HEK293 (cell line): ENCODE measurements at regions not wholly inside any gene's neighbourhood (a gene's known extent, or its start where the extent isn't known, plus 50 kb on each side); places are given as distances from the start of the nearest gene placed in this dataset.

Source experiments
- CTCF ChIP-seq: fragments of 450-650 bp; formaldehyde crosslinking; IDR thresholded peaks from 2 replicates; pipeline ENCODE4 v1.5.1; 2016; ENCODE audit warnings: missing biosample characterization, missing genetic modification characterization
- HOXA7 ChIP-seq: sonication (generic); formaldehyde crosslinking; IDR thresholded peaks from 2 replicates; pipeline ENCODE4 v1.8.1; 2022; ENCODE audit warnings: missing genetic modification reagents, borderline replicate concordance
- MEIS1 ChIP-seq: sonication (generic); formaldehyde crosslinking; IDR thresholded peaks from 2 replicates; pipeline ENCODE4 v1.8.1; 2022; ENCODE audit warnings: missing genetic modification reagents, mild to moderate bottlenecking, borderline replicate concordance
- TRIM28 ChIP-seq: IDR thresholded peaks from 2 replicates; pipeline ENCODE4 v1.6.1; 2011; ENCODE audit warnings: low read length, control low read depth, borderline replicate concordance
- ZNF121 ChIP-seq: fragments of 450-650 bp; formaldehyde crosslinking; IDR thresholded peaks from 2 replicates; pipeline ENCODE4 v1.5.1; 2016; ENCODE audit warnings: missing biosample characterization, missing genetic modification characterization
- ZNF311 ChIP-seq: fragments of 450-650 bp; formaldehyde crosslinking; IDR thresholded peaks from 2 replicates; pipeline ENCODE4 v1.5.1; 2017; ENCODE audit warnings: missing biosample characterization, missing genetic modification characterization, borderline replicate concordance
- ZNF362 ChIP-seq: fragments of 450-650 bp; formaldehyde crosslinking; IDR thresholded peaks from 2 replicates; pipeline ENCODE4 v1.5.1; 2016; ENCODE audit warnings: missing biosample characterization, missing genetic modification characterization
- ZNF404 ChIP-seq: fragments of 450-650 bp; formaldehyde crosslinking; IDR thresholded peaks from 2 replicates; pipeline ENCODE4 v1.5.1; 2017; ENCODE audit warnings: missing biosample characterization, missing genetic modification characterization
- ZNF596 ChIP-seq: fragments of 450-650 bp; IDR thresholded peaks from 2 replicates; pipeline ENCODE4 v1.5.0; 2018; ENCODE audit warnings: missing biosample characterization, mild to moderate bottlenecking, missing genetic modification characterization, moderate library complexity
- ZNF76 ChIP-seq: fragments of 450-650 bp; formaldehyde crosslinking; IDR thresholded peaks from 2 replicates; pipeline ENCODE4; 2016; ENCODE audit warnings: low read depth, missing biosample characterization, missing genetic modification characterization, borderline replicate concordance
- TF ChIP-seq, protein P1 (sequence below): fragments of 450-650 bp; formaldehyde crosslinking; IDR thresholded peaks from 2 replicates; pipeline ENCODE4 v1.5.1; 2016; ENCODE audit warnings: missing biosample characterization, missing genetic modification characterization
- TF ChIP-seq, protein P2 (sequence below): fragments of 450-650 bp; formaldehyde crosslinking; IDR thresholded peaks from 2 replicates; pipeline ENCODE4 v1.5.1; 2016; ENCODE audit warnings: missing biosample characterization, missing genetic modification characterization
- TF ChIP-seq, protein P3 (sequence below): fragments of 450-650 bp; formaldehyde crosslinking; IDR thresholded peaks from 2 replicates; pipeline ENCODE4 v1.5.1; 2016; ENCODE audit warnings: missing biosample characterization, missing genetic modification characterization, low read depth

GRCh38 chr7:41608447-41608846 lies 94.4 kb downstream of the INHBA start:
- TF ChIP-seq, protein P1, sequence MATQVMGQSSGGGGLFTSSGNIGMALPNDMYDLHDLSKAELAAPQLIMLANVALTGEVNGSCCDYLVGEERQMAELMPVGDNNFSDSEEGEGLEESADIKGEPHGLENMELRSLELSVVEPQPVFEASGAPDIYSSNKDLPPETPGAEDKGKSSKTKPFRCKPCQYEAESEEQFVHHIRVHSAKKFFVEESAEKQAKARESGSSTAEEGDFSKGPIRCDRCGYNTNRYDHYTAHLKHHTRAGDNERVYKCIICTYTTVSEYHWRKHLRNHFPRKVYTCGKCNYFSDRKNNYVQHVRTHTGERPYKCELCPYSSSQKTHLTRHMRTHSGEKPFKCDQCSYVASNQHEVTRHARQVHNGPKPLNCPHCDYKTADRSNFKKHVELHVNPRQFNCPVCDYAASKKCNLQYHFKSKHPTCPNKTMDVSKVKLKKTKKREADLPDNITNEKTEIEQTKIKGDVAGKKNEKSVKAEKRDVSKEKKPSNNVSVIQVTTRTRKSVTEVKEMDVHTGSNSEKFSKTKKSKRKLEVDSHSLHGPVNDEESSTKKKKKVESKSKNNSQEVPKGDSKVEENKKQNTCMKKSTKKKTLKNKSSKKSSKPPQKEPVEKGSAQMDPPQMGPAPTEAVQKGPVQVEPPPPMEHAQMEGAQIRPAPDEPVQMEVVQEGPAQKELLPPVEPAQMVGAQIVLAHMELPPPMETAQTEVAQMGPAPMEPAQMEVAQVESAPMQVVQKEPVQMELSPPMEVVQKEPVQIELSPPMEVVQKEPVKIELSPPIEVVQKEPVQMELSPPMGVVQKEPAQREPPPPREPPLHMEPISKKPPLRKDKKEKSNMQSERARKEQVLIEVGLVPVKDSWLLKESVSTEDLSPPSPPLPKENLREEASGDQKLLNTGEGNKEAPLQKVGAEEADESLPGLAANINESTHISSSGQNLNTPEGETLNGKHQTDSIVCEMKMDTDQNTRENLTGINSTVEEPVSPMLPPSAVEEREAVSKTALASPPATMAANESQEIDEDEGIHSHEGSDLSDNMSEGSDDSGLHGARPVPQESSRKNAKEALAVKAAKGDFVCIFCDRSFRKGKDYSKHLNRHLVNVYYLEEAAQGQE (tag by site-specific recombination) = no peak
- TF ChIP-seq CTCF (tag by site-specific recombination) (no peak), ZNF311 (tag by site-specific recombination) (no peak), ZNF404 (tag by site-specific recombination) (no peak), ZNF362 (no peak), ZNF76 (tag by site-specific recombination) (no peak), ZNF596 (tag by site-specific recombination) (no peak), MEIS1 (CRISPR knock-in tag) (no peak), TRIM28 (no peak), HOXA7 (CRISPR knock-in tag) (no peak), ZNF121 (tag by site-specific recombination) (no peak)
- TF ChIP-seq, protein P2, sequence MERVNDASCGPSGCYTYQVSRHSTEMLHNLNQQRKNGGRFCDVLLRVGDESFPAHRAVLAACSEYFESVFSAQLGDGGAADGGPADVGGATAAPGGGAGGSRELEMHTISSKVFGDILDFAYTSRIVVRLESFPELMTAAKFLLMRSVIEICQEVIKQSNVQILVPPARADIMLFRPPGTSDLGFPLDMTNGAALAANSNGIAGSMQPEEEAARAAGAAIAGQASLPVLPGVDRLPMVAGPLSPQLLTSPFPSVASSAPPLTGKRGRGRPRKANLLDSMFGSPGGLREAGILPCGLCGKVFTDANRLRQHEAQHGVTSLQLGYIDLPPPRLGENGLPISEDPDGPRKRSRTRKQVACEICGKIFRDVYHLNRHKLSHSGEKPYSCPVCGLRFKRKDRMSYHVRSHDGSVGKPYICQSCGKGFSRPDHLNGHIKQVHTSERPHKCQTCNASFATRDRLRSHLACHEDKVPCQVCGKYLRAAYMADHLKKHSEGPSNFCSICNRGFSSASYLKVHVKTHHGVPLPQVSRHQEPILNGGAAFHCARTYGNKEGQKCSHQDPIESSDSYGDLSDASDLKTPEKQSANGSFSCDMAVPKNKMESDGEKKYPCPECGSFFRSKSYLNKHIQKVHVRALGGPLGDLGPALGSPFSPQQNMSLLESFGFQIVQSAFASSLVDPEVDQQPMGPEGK (tag by site-specific recombination) = no peak
- TF ChIP-seq, protein P3, sequence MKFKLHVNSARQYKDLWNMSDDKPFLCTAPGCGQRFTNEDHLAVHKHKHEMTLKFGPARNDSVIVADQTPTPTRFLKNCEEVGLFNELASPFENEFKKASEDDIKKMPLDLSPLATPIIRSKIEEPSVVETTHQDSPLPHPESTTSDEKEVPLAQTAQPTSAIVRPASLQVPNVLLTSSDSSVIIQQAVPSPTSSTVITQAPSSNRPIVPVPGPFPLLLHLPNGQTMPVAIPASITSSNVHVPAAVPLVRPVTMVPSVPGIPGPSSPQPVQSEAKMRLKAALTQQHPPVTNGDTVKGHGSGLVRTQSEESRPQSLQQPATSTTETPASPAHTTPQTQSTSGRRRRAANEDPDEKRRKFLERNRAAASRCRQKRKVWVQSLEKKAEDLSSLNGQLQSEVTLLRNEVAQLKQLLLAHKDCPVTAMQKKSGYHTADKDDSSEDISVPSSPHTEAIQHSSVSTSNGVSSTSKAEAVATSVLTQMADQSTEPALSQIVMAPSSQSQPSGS (tag by site-specific recombination) = no peak
